Colonic mucosa (tissue), 4 donors: ENCODE measurements at regions not wholly inside any gene's neighbourhood (a gene's known extent, or its start where the extent isn't known, plus 50 kb on each side); places are given as distances from the start of the nearest gene placed in this dataset.

ENCODE experiments used
- DNase-seq: peaks from one replicate; pipeline ENCODE4 v3.0.0-alpha.2; 2020
- H3K27ac ChIP-seq: fragments of 200-600 bp; one replicate; pipeline ENCODE4 v1.8.0; 2021
- H3K27me3 ChIP-seq: fragments of 200-600 bp; one replicate; pipeline ENCODE4 v1.8.0; 2021
- H3K36me3 ChIP-seq: fragments of 200-600 bp; one replicate; pipeline ENCODE4 v1.8.0; 2021
- H3K4me1 ChIP-seq: fragments of 200-600 bp; one replicate; pipeline ENCODE4 v1.8.0; 2021; ENCODE audit warnings: mild to moderate bottlenecking
- H3K4me3 ChIP-seq: fragments of 200-600 bp; one replicate; pipeline ENCODE4 v1.8.0; 2021
- H3K9ac ChIP-seq, 2 donors: one replicate each; pipeline ENCODE4 v1.7.0; 2013; ENCODE audit warnings: control low read depth in 2 of 2, low read depth in 2 of 2, low read length in 2 of 2
- H3K9me3 ChIP-seq: fragments of 200-600 bp; one replicate; pipeline ENCODE4 v1.8.0; 2021
- CTCF ChIP-seq: fragments of 200-600 bp; IDR thresholded peaks from one replicate; pipeline ENCODE4 v1.8.0; 2022; ENCODE audit warnings: antibody characterized with exemption, mild to moderate bottlenecking
- intact Hi-C: fragments of 100-400 bp; cut with DNase I; formaldehyde crosslinking; loops from one replicate; pipeline ENCODE4 v1.14.1; 2022
- donor health status: healthy.
- donor health status: DM: no; HTN: no; CAD: no.
- donor health status: DM: no; HTN: no; CAD: no.

DNA sequence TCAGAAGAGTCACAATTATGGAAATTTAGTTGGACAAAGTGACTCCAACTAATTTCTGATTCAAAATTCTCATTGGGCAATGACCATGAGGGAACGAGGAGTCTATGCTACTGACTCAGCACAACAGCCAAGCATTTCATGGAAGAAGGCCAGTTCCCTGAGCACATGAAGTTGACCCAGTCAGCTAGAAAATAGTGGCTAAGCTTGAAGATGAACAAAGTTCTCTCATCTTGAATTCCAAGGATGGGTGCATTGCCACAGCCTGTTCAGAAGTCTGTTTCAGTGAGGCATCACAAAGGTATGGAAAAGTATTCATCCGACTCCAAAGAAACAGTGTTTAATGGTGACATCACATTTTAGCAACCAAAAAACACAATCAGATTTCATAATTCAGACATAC, 676.9 kb downstream of the HACE1 start:
- Histone ChIP-seq H3K27me3 (no peaks in the 10 kb centered on the region), H3K9ac (no peak overlapping the region), H3K36me3 (no peaks in the 10 kb centered on the region), H3K9me3 (no peaks in the 10 kb centered on the region), H3K27ac (no peak overlapping the region), H3K4me3 (no peak overlapping the region), H3K4me1 (no peaks in the 10 kb centered on the region)
- intact Hi-C loops = no loop called here
- no peak for DNase-seq
- TF ChIP-seq CTCF = no peak

DNA sequence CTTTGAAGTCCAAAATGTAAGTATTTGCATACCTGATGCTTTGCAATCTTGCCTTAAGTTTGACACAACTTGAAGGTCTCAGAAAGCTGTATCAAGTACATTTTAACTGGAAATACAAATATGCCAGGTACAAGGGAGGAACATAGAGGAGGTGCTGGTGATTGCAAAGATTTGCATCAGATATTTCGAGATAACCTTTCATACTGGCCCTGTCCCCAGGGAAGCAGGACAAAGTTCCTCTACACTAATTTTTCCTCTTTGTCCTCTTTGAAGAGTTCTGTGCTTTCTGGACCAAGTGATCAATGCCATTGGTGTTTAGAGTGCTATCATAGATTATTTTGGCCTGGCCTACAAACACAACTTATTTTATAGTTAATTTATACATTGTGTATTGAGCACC, 686.1 kb downstream of the HACE1 start:
- Histone ChIP-seq H3K4me3 (no peak overlapping the region), H3K9ac (no peak overlapping the region), H3K4me1 (no peaks in the 10 kb centered on the region), H3K9me3 (no peaks in the 10 kb centered on the region), H3K27ac (no peak overlapping the region), H3K27me3 (no peaks in the 10 kb centered on the region), H3K36me3 (no peaks in the 10 kb centered on the region)
- DNase-seq = no peak
- no peak for TF ChIP-seq CTCF
- intact Hi-C loops = no loop called here

DNA sequence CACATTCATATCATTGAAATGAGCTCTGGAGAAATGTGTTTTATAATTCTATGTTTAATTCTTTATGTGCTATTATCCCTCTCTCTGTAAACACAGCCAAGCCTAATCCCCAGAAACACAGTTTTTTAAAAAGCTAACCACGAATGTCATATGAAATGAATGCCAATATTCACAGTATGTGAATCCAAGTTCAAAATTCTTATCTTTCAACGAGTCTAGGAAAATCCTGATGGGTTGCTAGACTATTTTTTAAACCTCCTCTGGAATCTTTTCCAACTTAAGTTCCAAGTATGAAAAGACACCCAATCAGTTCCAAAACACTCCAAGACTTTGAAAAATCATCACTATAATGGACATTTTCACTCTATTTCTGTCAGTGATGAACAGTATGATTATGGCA, 689.3 kb downstream of the HACE1 start:
- Histone ChIP-seq H3K36me3 (no peaks in the 10 kb centered on the region), H3K27me3 (no peaks in the 10 kb centered on the region), H3K4me3 (no peak overlapping the region), H3K4me1 (no peaks in the 10 kb centered on the region), H3K9me3 (no peaks in the 10 kb centered on the region), H3K9ac (no peak overlapping the region), H3K27ac (no peak overlapping the region)
- no peak for TF ChIP-seq CTCF
- DNase-seq = no peak
- intact Hi-C loops = no loop called here

GRCh38 chr6:104166055-104166668, 693.6 kb downstream of the HACE1 start:
- H3K36me3 ChIP-seq = no peaks in the 10 kb centered on the region
- intact Hi-C loops = no loop called here
- H3K4me1 ChIP-seq = no peaks in the 10 kb centered on the region
- H3K9ac ChIP-seq = no peak overlapping the region
- no peak overlapping the region for H3K27ac ChIP-seq
- DNase-seq = no peak
- no peak for TF ChIP-seq CTCF
- H3K9me3 ChIP-seq = no peaks in the 10 kb centered on the region
- H3K27me3 ChIP-seq = no peaks in the 10 kb centered on the region
- H3K4me3 ChIP-seq = no peak overlapping the region

- no peak for TF ChIP-seq CTCF
- Histone ChIP-seq H3K4me3 (no peak overlapping the region), H3K9ac (no peak overlapping the region), H3K36me3 (no peaks in the 10 kb centered on the region), H3K4me1 (no peaks in the 10 kb centered on the region), H3K27ac (no peak overlapping the region), H3K27me3 (no peaks in the 10 kb centered on the region), H3K9me3 (no peaks in the 10 kb centered on the region)
- intact Hi-C loops = no loop called here
- no peak for DNase-seq
These were observed 697.6 kb downstream of the HACE1 start for GRCh38 chr6:104162036-104162669.
